H1 (cell line): ENCODE measurements at regions not wholly inside any gene's neighbourhood (a gene's known extent, or its start where the extent isn't known, plus 50 kb on each side); places are given as distances from the start of the nearest gene placed in this dataset.

Experiments used
- CTCF ChIA-PET: fragments of 300-600 bp; sonication (Branson Sonifier 250); formaldehyde crosslinking; loops from one replicate; lab custom pipeline; 2021; ENCODE audit not compliant: partially characterized antibody; lab: Charles Lee
- POLR2A ChIA-PET: fragments of 300-600 bp; sonication (Branson Sonifier 250); formaldehyde crosslinking; loops from one replicate; lab custom pipeline; 2021; ENCODE audit warnings: inconsistent platforms; ENCODE audit not compliant: partially characterized antibody; lab: Charles Lee
- DNase-seq, 2 experiments: peaks; one replicate each; pipeline versions ENCODE4 v3.0.0 to v3.0.0-alpha.2; 2010 to 2022; ENCODE audit warnings: low spot score in 2 of 2, low read depth in 1 of 2, mixed read lengths in 1 of 2
- FAIRE-seq: peaks from 2 replicates; lab custom pipeline; 2011; peaks lifted over from hg19 to GRCh38; lab: Jason Lieb, UNC
- H2AFZ ChIP-seq: 2 replicates; pipeline ENCODE4 v1.8.1; 2012; ENCODE audit warnings: low read length, inconsistent platforms
- H2AK5ac ChIP-seq: 2 replicates; pipeline ENCODE4 v1.6.1; 2013; ENCODE audit warnings: low read depth, low read length
- H2BK120ac ChIP-seq: replicated peaks from 2 replicates; pipeline ENCODE3; 2013; ENCODE audit warnings: low read depth, low read length, inconsistent platforms
- H2BK12ac ChIP-seq: 2 replicates; pipeline ENCODE4 v1.6.1; 2013; ENCODE audit warnings: low read depth, low read length
- H2BK15ac ChIP-seq: 2 replicates; pipeline ENCODE4 v1.6.1; 2013; ENCODE audit warnings: low read length
- H2BK20ac ChIP-seq: 2 replicates; pipeline ENCODE4 v1.6.1; 2013; ENCODE audit warnings: low read length
- H2BK5ac ChIP-seq: 2 replicates; pipeline ENCODE4 v1.6.1; 2013; ENCODE audit warnings: low read depth, low read length
- H3K14ac ChIP-seq: 2 replicates; pipeline ENCODE4 v1.6.1; 2013; ENCODE audit warnings: inconsistent platforms; ENCODE audit not compliant: insufficient read length
- H3K18ac ChIP-seq: 2 replicates; pipeline ENCODE4 v1.6.1; 2013; ENCODE audit warnings: low read length; ENCODE audit errors: extremely low read depth
- H3K23ac ChIP-seq: 2 replicates; pipeline ENCODE4 v1.6.1; 2013; ENCODE audit warnings: inconsistent platforms; ENCODE audit not compliant: insufficient read length
- H3K23me2 ChIP-seq: 2 replicates; pipeline ENCODE4 v1.6.1; 2013; ENCODE audit warnings: low read depth, low read length
- H3K27ac ChIP-seq: 2 replicates; pipeline ENCODE4 v1.6.1; 2011; ENCODE audit warnings: low read depth, low read length, inconsistent platforms
- H3K27me3 ChIP-seq, 4 experiments: replicated peaks in 1 of 4; 1 replicate in 1 of 4; 2 replicates in 3 of 4; pipeline versions ENCODE4 v1.6.1 to v1.8.1; 2011 to 2013; ENCODE audit warnings: low read length in 3 of 4, mild to moderate bottlenecking in 3 of 4, inconsistent platforms in 2 of 4, mixed read lengths in 2 of 4, moderate library complexity in 1 of 4; ENCODE audit not compliant: control insufficient read depth in 3 of 4, insufficient read depth in 3 of 4; ENCODE audit errors: extremely low read depth in 1 of 4
- H3K36me3 ChIP-seq, 4 experiments: 2 replicates each; pipeline versions ENCODE4 v1.6.1 to v1.8.1; 2011 to 2013; ENCODE audit warnings: mild to moderate bottlenecking in 4 of 4, low read length in 3 of 4, moderate library complexity in 2 of 4, control low read depth in 1 of 4, inconsistent platforms in 1 of 4; ENCODE audit not compliant: insufficient read depth in 4 of 4, control insufficient read depth in 2 of 4
- H3K4ac ChIP-seq: replicated peaks from 2 replicates; pipeline ENCODE3; 2013; ENCODE audit warnings: low read length, low read depth, mixed read lengths, inconsistent platforms; ENCODE audit not compliant: insufficient read length
- H3K4me1 ChIP-seq, 4 experiments: replicated peaks in 1 of 4; 1 replicate in 1 of 4; 2 replicates in 3 of 4; pipeline versions ENCODE4 v1.6.1 to v1.8.1; 2011 to 2013; ENCODE audit warnings: low read length in 3 of 4, inconsistent platforms in 2 of 4, mixed read lengths in 1 of 4; ENCODE audit not compliant: insufficient read depth in 4 of 4, control insufficient read depth in 3 of 4
- H3K4me2 ChIP-seq, 2 experiments: 2 replicates each; pipeline versions ENCODE4 v1.6.1 to v1.8.1; 2011 to 2013; ENCODE audit warnings: low read depth in 2 of 2, low read length in 2 of 2, control low read depth in 1 of 2, inconsistent platforms in 1 of 2, mild to moderate bottlenecking in 1 of 2; ENCODE audit not compliant: insufficient read depth in 1 of 2
- H3K4me3 ChIP-seq, 4 experiments: fragments of 200-600, 300-600 bp in 1 of 4; sonication (generic), shearing (Covaris generic), sonication (Bioruptor Twin) in 1 of 4; 2 replicates each; pipeline versions ENCODE4 v1.5.1 to v1.8.1; 2011 to 2016; ENCODE audit warnings: low read length in 4 of 4, low read depth in 3 of 4, control low read depth in 2 of 4, inconsistent platforms in 2 of 4, mild to moderate bottlenecking in 2 of 4, mixed read lengths in 1 of 4, moderate library complexity in 1 of 4; ENCODE audit not compliant: insufficient read depth in 2 of 4; ENCODE audit errors: extremely low read depth in 1 of 4
- H3K56ac ChIP-seq: replicated peaks from 2 replicates; pipeline ENCODE3; 2013; ENCODE audit warnings: low read depth, mild to moderate bottlenecking, mixed read lengths, low read length, inconsistent platforms; ENCODE audit not compliant: insufficient read length
- H3K79me1 ChIP-seq: 2 replicates; pipeline ENCODE4 v1.6.1; 2013; ENCODE audit warnings: low read depth, low read length, control low read depth
- H3K79me2 ChIP-seq, 2 experiments: 2 replicates each; pipeline versions ENCODE4 v1.6.1 to v1.8.1; 2012 to 2013; ENCODE audit warnings: low read length in 2 of 2, mild to moderate bottlenecking in 2 of 2, inconsistent platforms in 1 of 2; ENCODE audit not compliant: insufficient read depth in 2 of 2, control insufficient read depth in 1 of 2
- H3K9ac ChIP-seq, 4 experiments: replicated peaks in 1 of 4; 1 replicate in 1 of 4; 2 replicates in 3 of 4; pipeline versions ENCODE4 v1.6.1 to v1.8.1; 2011 to 2013; ENCODE audit warnings: low read depth in 3 of 4, low read length in 3 of 4, control low read depth in 2 of 4, mild to moderate bottlenecking in 2 of 4, moderate library complexity in 2 of 4, inconsistent platforms in 1 of 4; ENCODE audit errors: extremely low read depth in 1 of 4
- H3K9me3 ChIP-seq, 2 experiments: 2 replicates each; pipeline versions ENCODE4 v1.6.1 to v1.8.1; 2012 to 2013; ENCODE audit warnings: mild to moderate bottlenecking in 2 of 2, moderate library complexity in 2 of 2, control low read depth in 1 of 2, inconsistent platforms in 1 of 2, low read depth in 1 of 2, low read length in 1 of 2, mixed read lengths in 1 of 2; ENCODE audit not compliant: insufficient read depth in 2 of 2
- H4K20me1 ChIP-seq, 2 experiments: replicated peaks in 1 of 2; 2 replicates each; pipeline versions ENCODE3 to v1.8.1; 2011 to 2013; ENCODE audit warnings: inconsistent platforms in 2 of 2, low read length in 2 of 2, mild to moderate bottlenecking in 1 of 2; ENCODE audit not compliant: insufficient read depth in 2 of 2, control insufficient read depth in 1 of 2
- H4K5ac ChIP-seq: 2 replicates; pipeline ENCODE4 v1.6.1; 2013; ENCODE audit warnings: low read length, low read depth, mixed read lengths, inconsistent platforms; ENCODE audit not compliant: insufficient read length
- H4K8ac ChIP-seq: 2 replicates; pipeline ENCODE4 v1.8.0; 2013; ENCODE audit warnings: mild to moderate bottlenecking, moderate library complexity, low read length, inconsistent platforms; ENCODE audit not compliant: insufficient read depth; ENCODE audit errors: extremely low read depth
- H4K91ac ChIP-seq: replicated peaks from 2 replicates; pipeline ENCODE3; 2013; ENCODE audit warnings: low read length, mixed read lengths, inconsistent platforms; ENCODE audit not compliant: insufficient read length
- FOSL1 ChIP-seq: IDR thresholded peaks from 2 replicates; pipeline ENCODE4 v1.6.1; 2011; ENCODE audit warnings: mild to moderate bottlenecking, low read depth, low read length, moderate library complexity; ENCODE audit not compliant: insufficient read depth
- GABPA ChIP-seq: IDR thresholded peaks from 2 replicates; pipeline ENCODE4 v1.6.1; 2011; ENCODE audit warnings: mild to moderate bottlenecking, low read length, moderate library complexity, borderline replicate concordance; ENCODE audit not compliant: insufficient read depth
- NANOG ChIP-seq: IDR thresholded peaks from 2 replicates; pipeline ENCODE4 v1.6.1; 2011; ENCODE audit warnings: low read length, low read depth, mild to moderate bottlenecking, inconsistent platforms; ENCODE audit not compliant: insufficient read depth, poor library complexity, severe bottlenecking
- POLR2A ChIP-seq, 2 experiments: IDR thresholded peaks; 1 replicate in 1 of 2; 2 replicates in 1 of 2; pipeline ENCODE4 v1.6.1; 2011; ENCODE audit warnings: low read depth in 2 of 2, low read length in 2 of 2, mild to moderate bottlenecking in 2 of 2; ENCODE audit errors: control extremely low read depth in 1 of 2
- SIRT6 ChIP-seq: IDR thresholded peaks from one replicate; pipeline ENCODE4 v1.7.1; 2012; ENCODE audit warnings: low read length, inconsistent platforms
- SP4 ChIP-seq: IDR thresholded peaks from 2 replicates; pipeline ENCODE4 v1.6.1; 2012; ENCODE audit warnings: low read length, inconsistent platforms
- TAF1 ChIP-seq: IDR thresholded peaks from 2 replicates; pipeline ENCODE4 v1.6.1; 2011; ENCODE audit warnings: mild to moderate bottlenecking, low read depth, low read length
- TCF12 ChIP-seq: IDR thresholded peaks from 2 replicates; pipeline ENCODE4 v1.6.1; 2011; ENCODE audit warnings: low read depth, mild to moderate bottlenecking, low read length
- USF2 ChIP-seq: IDR thresholded peaks from 2 replicates; pipeline ENCODE4 v1.6.1; 2011; ENCODE audit warnings: low read length, improper control_type of control experiment
- WGBS, 2 experiments: shearing (Covaris generic) in 1 of 2; methylation state at CpG; one replicate each; pipeline versions ENCODE4 v1.1.6 to v1.1.7; 2013 to 2015; ENCODE audit warnings: low lambda C conversion rate in 2 of 2, mixed read lengths in 2 of 2, inconsistent platforms in 1 of 2, low coverage in 1 of 2, missing lambda C conversion rate in 1 of 2; ENCODE audit not compliant: insufficient replicate concordance in 2 of 2, insufficient coverage in 1 of 2, insufficient read length in 1 of 2; ENCODE audit errors: extremely low coverage in 1 of 2, missing lambda C conversion rate in 1 of 2; 5-methylcytosine and 5-hydroxymethylcytosine counted together

DNA sequence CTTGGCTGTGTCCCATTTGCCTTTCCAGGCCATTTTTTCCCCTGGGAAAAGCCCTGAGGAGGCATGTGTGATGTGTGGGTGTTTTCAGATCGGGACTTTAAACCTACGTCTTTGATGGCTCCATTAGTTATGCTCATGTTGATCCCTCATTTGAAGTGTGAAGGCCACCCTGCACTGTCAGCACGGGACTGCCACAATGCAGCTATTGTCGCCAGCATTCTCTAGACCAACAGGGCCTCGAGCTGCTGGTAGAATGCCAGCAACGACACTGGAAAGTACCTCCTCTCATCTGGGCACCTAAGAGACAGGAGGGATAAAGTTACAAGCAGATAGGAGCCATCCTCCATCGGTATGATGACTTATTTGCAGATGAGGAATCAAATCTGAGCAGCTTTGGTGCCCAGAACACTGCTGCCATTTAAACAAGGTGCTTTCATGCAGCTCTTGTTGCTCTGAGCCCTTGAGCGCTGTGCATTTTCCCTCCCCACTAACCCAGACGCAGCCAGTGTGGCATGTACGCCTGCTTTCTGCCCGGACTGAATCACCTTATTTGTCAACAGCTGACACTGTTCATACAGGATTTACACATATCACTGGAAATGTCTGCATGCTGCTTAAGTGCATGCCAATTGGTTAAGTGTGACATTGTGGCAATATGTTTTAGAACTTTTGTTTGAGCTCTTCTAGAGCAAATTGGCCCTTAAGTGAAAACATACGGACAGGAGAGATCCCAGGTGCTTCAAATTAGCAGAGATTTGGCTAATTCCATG lies 175.0 kb upstream of the PITRM1 start:
- no peak overlapping the region for H2BK20ac ChIP-seq
- H2AK5ac ChIP-seq = no peak overlapping the region
- no peak overlapping the region for H2BK120ac ChIP-seq
- DNase-seq (no peak), FAIRE-seq (no peak)
- H3K4me1 ChIP-seq = no peaks in the 10 kb centered on the region; a peak in 1 of 7 replicates
- H4K91ac ChIP-seq = no peak overlapping the region
- H3K79me1 ChIP-seq = no peaks in the 10 kb centered on the region
- H2BK12ac ChIP-seq = no peak overlapping the region
- 94% methylated on average over 12 of the region's 12 CpGs; no CpG with 5 or more reads in 1 of the 2 experiments for WGBS, 2 experiments
- H4K5ac ChIP-seq = no peak overlapping the region
- no peak overlapping the region for H4K8ac ChIP-seq
- TF ChIP-seq USF2 = no peak
- TF ChIP-seq NANOG = no peak
- TF ChIP-seq SP4 = no peak
- no peak for TF ChIP-seq TCF12
- TF ChIP-seq POLR2A (IDR thresholded peaks at IDR 0.05; ENCODE audit: control extremely low read depth in 1 of 2, low read depth in 2 of 2, low read length in 2 of 2) = no peak
- no peak for TF ChIP-seq TAF1
- TF ChIP-seq FOSL1 = no peak
- no peak for TF ChIP-seq GABPA
- TF ChIP-seq SIRT6 = no peak
- H4K20me1 ChIP-seq = no peaks in the 10 kb centered on the region
- CTCF ChIA-PET = interaction anchor here (0.9 to 1.2 kb wide), 2 partner anchors 8 to 11 kb away, joined by 4 read pairs; no protein-coding TSS in a partner anchor
- no peak overlapping the region for H3K18ac ChIP-seq
- no peak overlapping the region for H3K4me2 ChIP-seq
- H3K27me3 ChIP-seq = no peaks in the 10 kb centered on the region
- H3K79me2 ChIP-seq = no peaks in the 10 kb centered on the region
- no peak overlapping the region for H3K56ac ChIP-seq
- H3K4me3 ChIP-seq = no peak overlapping the region
- POLR2A ChIA-PET = no interaction called here
- no peak overlapping the region for H3K23ac ChIP-seq
- H3K36me3 ChIP-seq = no peaks in the 10 kb centered on the region
- no peak overlapping the region for H2AFZ ChIP-seq
- no peak overlapping the region for H3K9ac ChIP-seq
- no peaks in the 10 kb centered on the region for H3K9me3 ChIP-seq
- no peak overlapping the region for H3K4ac ChIP-seq
- no peak overlapping the region for H3K27ac ChIP-seq
- H3K14ac ChIP-seq = no peak overlapping the region
- no peaks in the 10 kb centered on the region; the same call in 1 of the 2 replicates for H3K23me2 ChIP-seq
- H2BK5ac ChIP-seq = no peak overlapping the region
- no peak overlapping the region for H2BK15ac ChIP-seq
